Neural crest cell (in vitro differentiated cells): ENCODE measurements at regions not wholly inside any gene's neighbourhood (a gene's known extent, or its start where the extent isn't known, plus 50 kb on each side); places are given as distances from the start of the nearest gene placed in this dataset.

Source experiments
- DNase-seq: peaks from one replicate; pipeline ENCODE4 v3.0.0; 2021; ENCODE audit warnings: low read depth, mixed read lengths, low spot score
- H3K27ac Mint-ChIP-seq: one replicate; pipeline ENCODE4 v1.8.0; 2021; ENCODE audit warnings: mild to moderate bottlenecking, mixed read lengths; ENCODE audit not compliant: unreplicated experiment
- H3K27me3 Mint-ChIP-seq: 2 replicates; pipeline ENCODE4 v1.8.0; 2021; ENCODE audit warnings: low read depth, mild to moderate bottlenecking, mixed read lengths
- H3K36me3 Mint-ChIP-seq: 2 replicates; pipeline ENCODE4 v1.8.0; 2021; ENCODE audit warnings: low read depth, mild to moderate bottlenecking, mixed read lengths
- H3K4me1 Mint-ChIP-seq: 2 replicates; pipeline ENCODE4 v1.8.0; 2021; ENCODE audit warnings: mixed read lengths
- H3K4me3 Mint-ChIP-seq: one replicate; pipeline ENCODE4 v1.8.0; 2021; ENCODE audit warnings: mild to moderate bottlenecking, mixed read lengths
- H3K9me3 Mint-ChIP-seq: 2 replicates; pipeline ENCODE4 v1.8.0; 2021; ENCODE audit warnings: mixed read lengths
- CTCF ChIP-seq: fragments of 200-600 bp; sonication (generic); conservative IDR thresholded peaks from 2 replicates; pipeline ENCODE4 v1.5.0; 2021; ENCODE audit warnings: antibody characterized with exemption, mild to moderate bottlenecking

GRCh38 chr7:51647931-51648351 lies 331.3 kb upstream of the COBL start:
- Mint-ChIP-seq H3K36me3 (no peaks in the 10 kb centered on the region), H3K27me3 (peaks cover 2% of the 10 kb centered on the region), H3K4me1 (peaks cover 11% of the 10 kb centered on the region), H3K4me3 (no peak overlapping the region), H3K27ac (no peak overlapping the region), H3K9me3 (no peaks in the 10 kb centered on the region)
- no peak for TF ChIP-seq CTCF
- DNase-seq, result no peak

GRCh38 chr7:51647486-51647885 lies 330.9 kb upstream of the COBL start:
- DNase-seq, result no peak

GRCh38 chr7:51645702-51646298 lies 329.2 kb upstream of the COBL start:
- no peak overlapping the region for H3K27ac Mint-ChIP-seq
- no peak for DNase-seq
- no peaks in the 10 kb centered on the region for H3K36me3 Mint-ChIP-seq
- peaks cover 2% of the 10 kb centered on the region for H3K27me3 Mint-ChIP-seq
- no peak for TF ChIP-seq CTCF
- peaks cover 12% of the 10 kb centered on the region for H3K4me1 Mint-ChIP-seq
- H3K4me3 Mint-ChIP-seq, result no peak overlapping the region
- H3K9me3 Mint-ChIP-seq, result no peaks in the 10 kb centered on the region

More at GRCh38 chr7:51647486-51647885, 330.9 kb upstream of the COBL start:
- TF ChIP-seq CTCF, result no peak
- Mint-ChIP-seq H3K9me3 (no peaks in the 10 kb centered on the region), H3K4me1 (peaks cover 11% of the 10 kb centered on the region), H3K27ac (no peak overlapping the region), H3K4me3 (no peak overlapping the region), H3K27me3 (peaks cover 2% of the 10 kb centered on the region), H3K36me3 (no peaks in the 10 kb centered on the region)

DNA sequence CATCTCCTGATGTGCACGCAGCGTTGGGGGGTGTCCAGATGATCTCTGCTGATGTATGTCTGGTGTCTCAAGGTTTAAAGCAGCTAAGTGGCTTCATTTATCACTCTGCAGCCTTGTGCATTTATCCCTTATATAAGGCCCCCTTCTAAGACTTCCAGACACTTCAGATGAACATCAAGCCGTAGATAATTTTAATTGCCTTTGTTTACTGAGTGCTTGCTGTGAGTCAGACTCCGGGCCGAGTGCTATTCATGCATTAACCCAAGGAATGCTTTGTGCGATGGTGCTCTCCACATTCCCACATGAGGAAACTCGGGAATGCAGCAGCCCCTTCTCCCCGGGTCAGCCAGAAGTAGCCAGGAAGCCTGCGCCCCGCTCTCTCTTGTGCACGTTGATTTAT lies 328.6 kb upstream of the COBL start:
- Mint-ChIP-seq H3K27me3 (no peaks in the 10 kb centered on the region), H3K27ac (no peak overlapping the region), H3K36me3 (no peaks in the 10 kb centered on the region), H3K4me3 (no peak overlapping the region), H3K4me1 (peaks cover 16% of the 10 kb centered on the region), H3K9me3 (no peaks in the 10 kb centered on the region)
- no peak for TF ChIP-seq CTCF
- no peak for DNase-seq

- no peak overlapping the region for H3K4me3 Mint-ChIP-seq
- no peak for TF ChIP-seq CTCF
- no peaks in the 10 kb centered on the region for H3K9me3 Mint-ChIP-seq
- no peaks in the 10 kb centered on the region for H3K36me3 Mint-ChIP-seq
- H3K4me1 Mint-ChIP-seq, result peaks cover 21% of the 10 kb centered on the region
- no peaks in the 10 kb centered on the region for H3K27me3 Mint-ChIP-seq
- no peak for DNase-seq
- H3K27ac Mint-ChIP-seq, result no peak overlapping the region
Measured at GRCh38 chr7:51644216-51644615, 327.6 kb upstream of the COBL start.
